Upper lobe of left lung (tissue), 4 donors: ENCODE measurements at regions not wholly inside any gene's neighbourhood (a gene's known extent, or its start where the extent isn't known, plus 50 kb on each side); places are given as distances from the start of the nearest gene placed in this dataset.
"Not testable (repeated sequence)": the region's sequence is repeated elsewhere in the genome, so short reads cannot be mapped to it uniquely, and the experiment has no call there.

Experiments
- CTCF ChIP-seq, 6 experiments: fragments of 450-650 bp in 4 of 6; fragments of 200-600 bp in 2 of 6; sonication (generic) in 2 of 6; IDR thresholded peaks; one replicate each; pipeline ENCODE4 v1.5.1; 2016 to 2019; ENCODE audit warnings: antibody characterized with exemption in 6 of 6
- EP300 ChIP-seq, 4 donors: sonication (generic); formaldehyde crosslinking; IDR thresholded peaks; one replicate each; pipeline ENCODE4 v1.5.1; 2017; ENCODE audit warnings: antibody characterized with exemption in 4 of 4, control low read depth in 2 of 4
- POLR2AphosphoS5 ChIP-seq, 2 donors: sonication (generic); formaldehyde crosslinking; IDR thresholded peaks; one replicate each; pipeline ENCODE4 v1.5.1; 2017; ENCODE audit warnings: antibody characterized with exemption in 2 of 2

GRCh38 chr2:9726016-9726415 lies 95.2 kb upstream of the YWHAQ start:
- TF ChIP-seq CTCF, POLR2AphosphoS5, EP300 (IDR thresholded peaks at IDR 0.05): not testable (repeated sequence)
